SH-SY5Y (cell line): ENCODE measurements at regions not wholly inside any gene's neighbourhood (a gene's known extent, or its start where the extent isn't known, plus 50 kb on each side); places are given as distances from the start of the nearest gene placed in this dataset.

Source experiments
- GATA2 ChIP-seq: IDR thresholded peaks from 2 replicates; pipeline ENCODE4 v1.6.1; 2011; ENCODE audit warnings: mild to moderate bottlenecking, low read depth, low read length
- GATA3 ChIP-seq: IDR thresholded peaks from 2 replicates; pipeline ENCODE4 v1.6.1; 2011; ENCODE audit warnings: low read depth, mild to moderate bottlenecking, low read length, moderate library complexity

- TF ChIP-seq GATA3 (no peak), GATA2 (no peak)
Observed at GRCh38 chr5:68365889-68366288, 150.3 kb downstream of the PIK3R1 start.
